Mesenchymal stem cell (in vitro differentiated cells and primary cell): ENCODE measurements at regions not wholly inside any gene's neighbourhood (a gene's known extent, or its start where the extent isn't known, plus 50 kb on each side); places are given as distances from the start of the nearest gene placed in this dataset.

Source experiments
- DNase-seq: peaks from one replicate; pipeline ENCODE4 v3.0.0-alpha.2; 2013
- H2AFZ ChIP-seq: one replicate; pipeline ENCODE4 v1.6.1; 2013; ENCODE audit warnings: low read depth, mild to moderate bottlenecking, control low read depth, inconsistent platforms, low read length, moderate library complexity
- H2AK5ac ChIP-seq: 2 replicates; pipeline ENCODE4 v1.6.1; 2013; ENCODE audit warnings: low read length, moderate library complexity, mild to moderate bottlenecking, inconsistent platforms; ENCODE audit not compliant: severe bottlenecking
- H2BK120ac ChIP-seq: one replicate; pipeline ENCODE4 v1.6.1; 2013; ENCODE audit warnings: low read depth, mild to moderate bottlenecking, inconsistent platforms, low read length, moderate library complexity
- H2BK12ac ChIP-seq, 2 experiments: one replicate each; pipeline ENCODE4 v1.6.1; 2013; ENCODE audit warnings: inconsistent platforms in 2 of 2, low read length in 2 of 2, mild to moderate bottlenecking in 2 of 2, moderate library complexity in 2 of 2, control low read depth in 1 of 2
- H2BK15ac ChIP-seq: one replicate; pipeline ENCODE4 v1.6.1; 2013; ENCODE audit warnings: mild to moderate bottlenecking, low read depth, inconsistent platforms; ENCODE audit not compliant: poor library complexity, severe bottlenecking
- H2BK5ac ChIP-seq: 2 replicates; pipeline ENCODE4 v1.6.1; 2013; ENCODE audit warnings: low read depth, mild to moderate bottlenecking, low read length, control low read depth, inconsistent platforms; ENCODE audit not compliant: poor library complexity, severe bottlenecking
- H3K14ac ChIP-seq, 2 experiments: one replicate each; pipeline ENCODE4 v1.6.1; 2013; ENCODE audit warnings: inconsistent platforms in 2 of 2, low read length in 2 of 2, control low read depth in 1 of 2, mild to moderate bottlenecking in 1 of 2, moderate library complexity in 1 of 2
- H3K18ac ChIP-seq, 2 experiments: one replicate each; pipeline ENCODE4 v1.6.1; 2013; ENCODE audit warnings: inconsistent platforms in 2 of 2, low read length in 2 of 2, control low read depth in 1 of 2, low read depth in 1 of 2, mild to moderate bottlenecking in 1 of 2
- H3K23ac ChIP-seq, 2 experiments: one replicate each; pipeline ENCODE4 v1.6.1; 2013; ENCODE audit warnings: inconsistent platforms in 2 of 2, low read length in 2 of 2, mild to moderate bottlenecking in 2 of 2, moderate library complexity in 2 of 2, control low read depth in 1 of 2
- H3K27ac ChIP-seq: 2 replicates; pipeline ENCODE4 v1.5.1; 2013; ENCODE audit warnings: mild to moderate bottlenecking, moderate library complexity, low read length, control low read depth, inconsistent platforms; ENCODE audit not compliant: poor library complexity, severe bottlenecking
- H3K27me3 ChIP-seq, 2 experiments: 2 replicates each; pipeline versions ENCODE4 v1.6.1 to v1.7.0; 2013; ENCODE audit warnings: low read length in 2 of 2, mild to moderate bottlenecking in 2 of 2, moderate library complexity in 2 of 2, control low read depth in 1 of 2, inconsistent platforms in 1 of 2; ENCODE audit not compliant: control insufficient read depth in 1 of 2, insufficient read depth in 1 of 2
- H3K36me3 ChIP-seq, 2 experiments: 2 replicates each; pipeline versions ENCODE4 v1.6.1 to v1.7.0; 2013; ENCODE audit warnings: low read length in 2 of 2, control low read depth in 1 of 2, inconsistent platforms in 1 of 2, low read depth in 1 of 2, mild to moderate bottlenecking in 1 of 2; ENCODE audit not compliant: insufficient read depth in 2 of 2, control insufficient read depth in 1 of 2
- H3K4ac ChIP-seq, 2 experiments: one replicate each; pipeline ENCODE4 v1.6.1; 2013; ENCODE audit warnings: inconsistent platforms in 2 of 2, low read length in 2 of 2, mild to moderate bottlenecking in 2 of 2, moderate library complexity in 2 of 2, control low read depth in 1 of 2, low read depth in 1 of 2
- H3K4me1 ChIP-seq: 2 replicates; pipeline ENCODE4 v1.6.1; 2013; ENCODE audit warnings: low read depth, low read length, control low read depth; ENCODE audit not compliant: control insufficient read depth, insufficient read depth
- H3K4me2 ChIP-seq: 2 replicates; pipeline ENCODE4 v1.6.1; 2013; ENCODE audit warnings: low read length, mild to moderate bottlenecking, inconsistent platforms; ENCODE audit not compliant: poor library complexity, severe bottlenecking
- H3K4me3 ChIP-seq, 2 experiments: 2 replicates each; pipeline versions ENCODE4 v1.5.1 to v1.7.0; 2013; ENCODE audit warnings: low read length in 2 of 2, mild to moderate bottlenecking in 2 of 2, control low read depth in 1 of 2, low read depth in 1 of 2; ENCODE audit not compliant: insufficient read depth in 1 of 2
- H3K79me1 ChIP-seq: replicated peaks from 2 replicates; pipeline ENCODE4 v1.6.1; 2013; ENCODE audit warnings: mild to moderate bottlenecking, control low read depth, low read length, inconsistent platforms; ENCODE audit not compliant: poor library complexity, severe bottlenecking
- H3K9ac ChIP-seq: 2 replicates; pipeline ENCODE4 v1.7.0; 2013; ENCODE audit warnings: mild to moderate bottlenecking, low read length, moderate library complexity
- H3K9me3 ChIP-seq: 2 replicates; pipeline ENCODE4 v1.7.0; 2013; ENCODE audit warnings: mild to moderate bottlenecking, low read length; ENCODE audit not compliant: control insufficient read depth
- H4K8ac ChIP-seq: one replicate; pipeline ENCODE4 v1.6.1; 2013; ENCODE audit warnings: inconsistent platforms, mild to moderate bottlenecking, low read length, moderate library complexity
- H4K91ac ChIP-seq: one replicate; pipeline ENCODE4 v1.6.1; 2013; ENCODE audit warnings: mild to moderate bottlenecking, low read length, inconsistent platforms
- WGBS: methylation state at CpG from one replicate; pipeline ENCODE4 v1.1.7; 2013; ENCODE audit warnings: mixed read lengths; 5-methylcytosine and 5-hydroxymethylcytosine counted together

DNA sequence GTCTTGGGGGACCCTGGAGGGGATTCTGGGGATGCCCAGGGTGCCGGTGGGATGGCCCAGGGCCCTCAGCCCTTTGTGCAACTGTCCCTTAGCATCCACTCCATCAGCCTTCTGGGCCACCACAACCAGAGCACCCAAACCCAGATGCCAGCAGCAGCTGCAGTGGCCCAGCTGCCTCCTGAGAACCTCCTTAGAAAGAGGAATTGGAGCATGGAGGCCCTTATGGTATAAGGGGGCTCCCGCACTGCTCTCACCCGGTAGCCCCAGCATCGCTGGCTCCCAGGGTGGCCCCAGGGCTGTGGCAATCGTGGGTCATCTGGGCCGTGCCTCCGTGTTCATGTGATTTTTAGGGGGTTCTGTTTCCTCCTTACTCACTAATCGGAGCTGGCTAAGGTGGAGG, 463.3 kb downstream of the ICE1 start:
- H3K27me3 ChIP-seq = peaks cover 0 to 17% of the 10 kb centered on the region in 2 experiments
- no peak overlapping the region for H3K4me3 ChIP-seq
- no peak overlapping the region for H2AFZ ChIP-seq
- no peaks in the 10 kb centered on the region for H3K4me1 ChIP-seq
- H3K9ac ChIP-seq = no peak overlapping the region
- H3K18ac ChIP-seq = no peak overlapping the region
- WGBS = 82% methylated on average over 6 of the region's 8 CpGs
- H2AK5ac ChIP-seq = no peak overlapping the region
- no peak overlapping the region for H2BK5ac ChIP-seq
- H3K79me1 ChIP-seq = no peaks in the 10 kb centered on the region
- H4K8ac ChIP-seq = no peak overlapping the region
- no peak overlapping the region for H3K4ac ChIP-seq
- no peak overlapping the region for H2BK15ac ChIP-seq
- no peak overlapping the region for H3K4me2 ChIP-seq
- no peak for DNase-seq
- no peaks in the 10 kb centered on the region for H3K36me3 ChIP-seq
- no peaks in the 10 kb centered on the region for H3K9me3 ChIP-seq
- H3K14ac ChIP-seq = no peak overlapping the region
- no peak overlapping the region for H4K91ac ChIP-seq
- H2BK120ac ChIP-seq = no peak overlapping the region
- H3K23ac ChIP-seq = no peak overlapping the region
- no peak overlapping the region for H3K27ac ChIP-seq
- H2BK12ac ChIP-seq = no peak overlapping the region

DNA sequence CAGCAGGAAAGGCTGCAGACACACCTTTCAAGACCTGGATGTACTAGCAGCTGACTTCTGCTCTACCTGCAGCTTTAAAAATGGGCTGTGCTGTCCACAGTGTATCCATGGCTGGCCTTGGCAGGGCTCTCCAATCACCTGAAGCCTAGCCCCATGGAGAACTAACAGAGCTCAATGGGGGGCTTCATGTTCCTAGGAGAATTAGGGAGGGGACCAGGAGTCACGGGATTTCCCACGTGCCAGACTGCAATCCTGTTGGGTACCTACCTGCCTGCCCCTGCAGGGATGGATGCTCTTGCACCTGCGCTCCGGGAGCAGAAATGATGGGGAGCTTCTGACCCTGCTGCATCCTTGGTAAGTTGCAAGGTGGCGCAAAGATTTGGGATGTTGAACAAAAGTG, 462.1 kb downstream of the ICE1 start:
- Histone ChIP-seq H3K23ac (no peak overlapping the region), H3K14ac (no peak overlapping the region), H2BK120ac (no peak overlapping the region), H3K79me1 (no peaks in the 10 kb centered on the region), H3K18ac (no peak overlapping the region), H3K4me1 (no peaks in the 10 kb centered on the region), H4K8ac (no peak overlapping the region), H4K91ac (no peak overlapping the region), H2BK5ac (no peak overlapping the region), H2AK5ac (no peak overlapping the region), H3K4me3 (peak overlapping the region in 1 of 2 experiments; percentile 40), H3K27ac (no peak overlapping the region), H3K36me3 (no peaks in the 10 kb centered on the region), H2AFZ (no peak overlapping the region), H2BK12ac (no peak overlapping the region), H2BK15ac (no peak overlapping the region), H3K4ac (no peak overlapping the region), H3K9me3 (no peaks in the 10 kb centered on the region), H3K9ac (no peak overlapping the region), H3K27me3 (peaks cover 0 to 17% of the 10 kb centered on the region in 2 experiments), H3K4me2 (no peak overlapping the region)
- DNase-seq = no peak
- WGBS = 58% methylated on average over 5 of the region's 5 CpGs

DNA sequence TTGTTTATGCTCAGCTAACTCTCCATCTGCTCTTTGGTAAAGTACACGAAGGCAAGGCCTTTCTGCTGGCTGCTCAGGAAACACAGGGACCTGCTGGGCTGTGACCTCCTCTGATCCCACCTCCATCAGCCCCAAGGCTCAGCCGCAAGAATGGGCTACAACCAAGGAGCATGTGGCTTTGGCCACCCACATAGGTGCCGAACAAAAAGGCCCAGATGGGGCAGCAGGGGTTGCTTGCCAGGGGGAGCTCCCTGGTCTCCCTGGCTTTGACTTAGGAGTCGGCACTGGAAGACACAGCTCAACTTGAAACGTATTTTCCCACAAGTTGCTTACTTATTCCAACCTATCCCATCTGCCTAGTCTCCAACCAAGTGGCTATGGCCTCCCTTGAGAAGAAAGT, 461.1 kb downstream of the ICE1 start:
- Histone ChIP-seq H3K14ac (no peak overlapping the region), H4K8ac (no peak overlapping the region), H2BK120ac (no peak overlapping the region), H3K9ac (no peak overlapping the region), H2AFZ (no peak overlapping the region), H2AK5ac (no peak overlapping the region), H2BK15ac (no peak overlapping the region), H3K4me2 (no peak overlapping the region), H3K23ac (no peak overlapping the region), H2BK12ac (no peak overlapping the region), H3K18ac (no peak overlapping the region), H3K9me3 (no peaks in the 10 kb centered on the region), H3K4me1 (no peaks in the 10 kb centered on the region), H3K4ac (no peak overlapping the region), H3K36me3 (no peaks in the 10 kb centered on the region), H4K91ac (no peak overlapping the region), H3K27ac (no peak overlapping the region), H3K4me3 (no peak overlapping the region), H2BK5ac (no peak overlapping the region), H3K27me3 (peaks cover 0 to 16% of the 10 kb centered on the region in 2 experiments), H3K79me1 (no peaks in the 10 kb centered on the region)
- WGBS = 62% methylated on average over 5 of the region's 5 CpGs
- DNase-seq = no peak

DNA sequence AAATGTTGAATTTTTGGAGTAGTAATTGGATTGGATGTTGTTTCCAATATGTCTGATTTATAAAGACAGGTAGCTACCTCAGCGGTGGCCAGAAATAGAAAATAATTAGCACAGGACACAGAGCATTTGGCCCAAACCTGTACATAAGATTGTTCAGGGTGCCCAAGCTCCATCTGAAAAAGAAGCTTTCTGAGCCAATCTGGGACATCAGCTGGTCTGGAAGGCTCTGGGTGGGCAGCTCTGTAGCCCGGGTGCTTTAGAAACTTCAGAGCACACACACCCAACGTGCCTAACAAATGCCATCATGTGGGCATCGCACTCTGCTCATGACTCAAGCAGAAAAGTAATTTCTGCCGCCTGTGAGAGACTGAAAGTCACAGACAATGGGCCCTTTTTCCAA, 460.7 kb downstream of the ICE1 start:
- H3K14ac ChIP-seq = no peak overlapping the region
- H2AFZ ChIP-seq = no peak overlapping the region
- H4K91ac ChIP-seq = no peak overlapping the region
- WGBS = 74% methylated on average over 5 of the region's 5 CpGs
- H4K8ac ChIP-seq = no peak overlapping the region
- H3K4me2 ChIP-seq = no peak overlapping the region
- no peak overlapping the region for H2BK15ac ChIP-seq
- DNase-seq = no peak
- no peaks in the 10 kb centered on the region for H3K4me1 ChIP-seq
- H3K27ac ChIP-seq = no peak overlapping the region
- no peaks in the 10 kb centered on the region for H3K9me3 ChIP-seq
- H3K18ac ChIP-seq = no peak overlapping the region
- H2BK120ac ChIP-seq = no peak overlapping the region
- H2BK5ac ChIP-seq = no peak overlapping the region
- no peaks in the 10 kb centered on the region for H3K79me1 ChIP-seq
- no peak overlapping the region for H3K9ac ChIP-seq
- H3K4me3 ChIP-seq = no peak overlapping the region
- no peak overlapping the region for H3K4ac ChIP-seq
- H3K27me3 ChIP-seq = peaks cover 0 to 12% of the 10 kb centered on the region in 2 experiments
- H3K36me3 ChIP-seq = no peaks in the 10 kb centered on the region
- no peak overlapping the region for H2AK5ac ChIP-seq
- H3K23ac ChIP-seq = no peak overlapping the region
- no peak overlapping the region for H2BK12ac ChIP-seq
